Breast epithelium (tissue), 4 donors: ENCODE measurements at regions not wholly inside any gene's neighbourhood (a gene's known extent, or its start where the extent isn't known, plus 50 kb on each side); places are given as distances from the start of the nearest gene placed in this dataset.

Source experiments
- DNase-seq, 2 donors: peaks; one replicate each; pipeline ENCODE4 v3.0.0-alpha.2; 2019; ENCODE audit warnings: low spot score in 2 of 2
- H3K27ac ChIP-seq, 2 donors: fragments of 200-600 bp; sonication (generic) in 1 of 2; one replicate each; pipeline ENCODE4 v1.5.1; 2016 to 2019; ENCODE audit warnings: mild to moderate bottlenecking in 1 of 2
- H3K27me3 ChIP-seq, 2 donors: fragments of 200-600 bp; sonication (generic) in 1 of 2; one replicate each; pipeline versions ENCODE4 v1.5.1 to v1.6.0; 2017 to 2019; ENCODE audit warnings: control low read depth in 1 of 2, mild to moderate bottlenecking in 1 of 2
- H3K36me3 ChIP-seq: fragments of 200-600 bp; one replicate; pipeline ENCODE4 v1.5.1; 2019
- H3K4me1 ChIP-seq, 2 donors: fragments of 200-600 bp; sonication (generic); one replicate each; pipeline ENCODE4 v1.5.1; 2016 to 2019; ENCODE audit warnings: control low read depth in 1 of 2
- H3K4me3 ChIP-seq, 3 donors: fragments of 200-600 bp; sonication (generic); 1 replicate in 2 of 3; 2 replicates in 1 of 3; pipeline ENCODE4 v1.5.1; 2016 to 2019; ENCODE audit warnings: mild to moderate bottlenecking in 3 of 3, moderate library complexity in 2 of 3
- H3K9me3 ChIP-seq, 2 donors: fragments of 200-600 bp; sonication (generic) in 1 of 2; one replicate each; pipeline ENCODE4 v1.5.1; 2016 to 2019; ENCODE audit warnings: control low read depth in 1 of 2
- POLR2A ChIP-seq: fragments of 450-650 bp; IDR thresholded peaks from one replicate; pipeline ENCODE4 v1.6.1; 2016; ENCODE audit warnings: antibody characterized with exemption, mild to moderate bottlenecking, moderate library complexity
- POLR2AphosphoS5 ChIP-seq, 3 donors: sonication (generic); formaldehyde crosslinking; IDR thresholded peaks; one replicate each; pipeline ENCODE4 v1.6.1; 2017; ENCODE audit warnings: antibody characterized with exemption in 3 of 3
- intact Hi-C: fragments of 100-400 bp; cut with DNase I; formaldehyde crosslinking; loops from one replicate; pipeline ENCODE4 v1.15.1; 2023; ENCODE audit warnings: low total_unique reads
- TF ChIP-seq, protein P1 (sequence below), 3 donors: fragments of 450-650 bp; IDR thresholded peaks; one replicate each; pipeline ENCODE4 v1.5.1; 2016 to 2017; ENCODE audit warnings: antibody characterized with exemption in 3 of 3, mild to moderate bottlenecking in 3 of 3, moderate library complexity in 3 of 3

DNA sequence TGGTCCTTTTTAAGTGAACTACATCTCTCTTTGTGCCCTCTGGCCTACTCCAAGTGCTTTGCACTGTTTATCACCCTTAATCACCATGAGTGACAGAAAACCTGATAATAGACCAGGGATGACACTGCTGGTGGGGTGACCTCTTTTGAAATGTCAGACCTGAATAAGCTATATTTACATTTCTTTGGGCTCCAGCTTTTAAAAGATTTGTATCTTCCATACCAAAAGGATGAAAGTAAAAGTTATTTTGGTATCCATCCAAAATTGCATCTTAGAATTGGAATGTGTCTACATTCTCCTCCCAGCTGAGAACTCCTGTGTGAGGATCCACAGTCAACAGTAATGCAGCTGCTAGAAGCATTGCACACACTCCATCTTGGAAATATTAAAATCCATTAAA, 370.0 kb downstream of the CDH11 start:
- intact Hi-C loops: no loop called here
- no peak overlapping the region for H3K27ac ChIP-seq
- DNase-seq: no peak

GRCh38 chr16:64749346-64749745, 372.5 kb downstream of the CDH11 start:
- TF ChIP-seq, protein P1, sequence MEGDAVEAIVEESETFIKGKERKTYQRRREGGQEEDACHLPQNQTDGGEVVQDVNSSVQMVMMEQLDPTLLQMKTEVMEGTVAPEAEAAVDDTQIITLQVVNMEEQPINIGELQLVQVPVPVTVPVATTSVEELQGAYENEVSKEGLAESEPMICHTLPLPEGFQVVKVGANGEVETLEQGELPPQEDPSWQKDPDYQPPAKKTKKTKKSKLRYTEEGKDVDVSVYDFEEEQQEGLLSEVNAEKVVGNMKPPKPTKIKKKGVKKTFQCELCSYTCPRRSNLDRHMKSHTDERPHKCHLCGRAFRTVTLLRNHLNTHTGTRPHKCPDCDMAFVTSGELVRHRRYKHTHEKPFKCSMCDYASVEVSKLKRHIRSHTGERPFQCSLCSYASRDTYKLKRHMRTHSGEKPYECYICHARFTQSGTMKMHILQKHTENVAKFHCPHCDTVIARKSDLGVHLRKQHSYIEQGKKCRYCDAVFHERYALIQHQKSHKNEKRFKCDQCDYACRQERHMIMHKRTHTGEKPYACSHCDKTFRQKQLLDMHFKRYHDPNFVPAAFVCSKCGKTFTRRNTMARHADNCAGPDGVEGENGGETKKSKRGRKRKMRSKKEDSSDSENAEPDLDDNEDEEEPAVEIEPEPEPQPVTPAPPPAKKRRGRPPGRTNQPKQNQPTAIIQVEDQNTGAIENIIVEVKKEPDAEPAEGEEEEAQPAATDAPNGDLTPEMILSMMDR (IDR thresholded peaks at IDR 0.05): no peak
- TF ChIP-seq POLR2A (no peak), POLR2AphosphoS5 (IDR thresholded peaks at IDR 0.05) (no peak)
- H3K9me3 ChIP-seq: no peaks in the 10 kb centered on the region
- intact Hi-C loops: no loop called here

More for the DNA sequence above, 370.0 kb downstream of the CDH11 start:
- H3K36me3 ChIP-seq: no peaks in the 10 kb centered on the region
- H3K4me3 ChIP-seq: no peak overlapping the region
- no peaks in the 10 kb centered on the region for H3K27me3 ChIP-seq
- no peaks in the 10 kb centered on the region for H3K9me3 ChIP-seq
- H3K4me1 ChIP-seq: no peaks in the 10 kb centered on the region
- TF ChIP-seq POLR2AphosphoS5 (IDR thresholded peaks at IDR 0.05) (no peak), POLR2A (no peak)
- TF ChIP-seq, protein P1 (IDR thresholded peaks at IDR 0.05): no peak

DNA sequence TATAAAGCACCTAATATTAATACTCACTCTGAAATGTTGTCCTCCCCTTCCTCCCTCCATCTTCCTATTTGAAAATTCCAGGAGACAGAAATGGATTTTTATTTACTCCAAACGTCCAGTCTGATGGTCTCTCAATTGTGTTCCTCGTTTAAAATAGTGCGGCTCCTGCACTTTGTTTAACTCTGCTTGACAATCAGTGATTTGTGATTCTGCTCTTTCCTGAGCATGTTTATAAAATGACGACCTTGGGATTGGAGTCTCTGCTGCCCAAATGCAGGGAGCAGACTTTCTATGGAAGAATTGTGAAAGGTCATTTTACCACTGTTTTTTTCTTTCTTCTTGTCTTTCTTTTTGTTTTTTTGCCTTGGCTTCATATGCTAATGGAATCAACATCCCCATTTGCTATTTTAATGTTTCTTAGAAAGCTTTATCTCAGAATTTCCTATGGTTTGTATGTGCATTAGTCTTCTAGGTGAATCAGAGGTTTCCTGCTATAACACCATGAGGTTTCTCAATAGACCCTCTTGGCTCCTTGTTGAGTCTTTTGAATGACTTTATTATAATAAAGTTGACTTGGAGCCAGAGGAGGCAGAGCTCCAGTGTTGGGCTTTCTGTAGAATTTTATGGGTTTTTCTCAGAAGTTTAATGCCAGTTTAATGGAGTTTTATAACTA, 376.5 kb downstream of the CDH11 start:
- no peaks in the 10 kb centered on the region for H3K27me3 ChIP-seq
- no peaks in the 10 kb centered on the region for H3K4me1 ChIP-seq
- no peaks in the 10 kb centered on the region for H3K36me3 ChIP-seq
- no peak overlapping the region for H3K4me3 ChIP-seq
- H3K27ac ChIP-seq: no peak overlapping the region
- TF ChIP-seq POLR2A (no peak), POLR2AphosphoS5 (IDR thresholded peaks at IDR 0.05) (no peak)
- TF ChIP-seq, protein P1 (IDR thresholded peaks at IDR 0.05): no peak
- H3K9me3 ChIP-seq: no peaks in the 10 kb centered on the region
- no peak for DNase-seq
- intact Hi-C loops: no loop called here

More at GRCh38 chr16:64749346-64749745, 372.5 kb downstream of the CDH11 start:
- no peak overlapping the region for H3K27ac ChIP-seq
- no peaks in the 10 kb centered on the region for H3K27me3 ChIP-seq
- DNase-seq: no peak
- no peaks in the 10 kb centered on the region for H3K4me1 ChIP-seq
- H3K4me3 ChIP-seq: no peak overlapping the region
- no peaks in the 10 kb centered on the region for H3K36me3 ChIP-seq

- H3K4me3 ChIP-seq: no peak overlapping the region
- no peak overlapping the region for H3K27ac ChIP-seq
- no peaks in the 10 kb centered on the region for H3K36me3 ChIP-seq
- intact Hi-C loops: no loop called here
- TF ChIP-seq POLR2A: no peak
- TF ChIP-seq, protein P1 (IDR thresholded peaks at IDR 0.05): no peak
- peaks cover 0 to 7% of the 10 kb centered on the region in 2 donors for H3K9me3 ChIP-seq
- H3K4me1 ChIP-seq: no peaks in the 10 kb centered on the region
- H3K27me3 ChIP-seq: no peaks in the 10 kb centered on the region
- DNase-seq: no peak
These were observed 379.2 kb downstream of the CDH11 start for GRCh38 chr16:64742455-64743223.

DNA sequence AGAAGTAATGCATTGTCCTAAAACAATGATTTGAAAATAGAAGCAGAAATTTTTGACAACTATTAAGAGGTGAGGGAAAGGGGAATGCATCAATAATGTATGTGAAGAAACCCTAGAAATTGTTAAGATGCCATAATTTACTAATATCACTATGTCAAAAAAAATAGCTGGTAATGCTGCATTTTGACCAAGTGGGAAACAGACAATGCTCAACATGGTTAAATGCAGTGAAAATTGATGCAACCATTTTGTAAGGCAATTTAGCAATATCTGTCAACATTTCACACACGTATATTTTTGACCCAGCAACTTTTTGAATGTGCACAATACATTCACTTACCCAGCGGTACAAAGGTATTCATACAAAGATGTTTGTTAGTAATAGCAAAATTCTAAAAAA, 381.6 kb downstream of the CDH11 start:
- H3K4me1 ChIP-seq: no peaks in the 10 kb centered on the region
- peaks cover 0 to 7% of the 10 kb centered on the region in 2 donors for H3K9me3 ChIP-seq
- intact Hi-C loops: no loop called here
- no peaks in the 10 kb centered on the region for H3K27me3 ChIP-seq
- TF ChIP-seq POLR2AphosphoS5 (IDR thresholded peaks at IDR 0.05) (no peak), POLR2A (no peak)
- TF ChIP-seq, protein P1 (IDR thresholded peaks at IDR 0.05): no peak
- no peak overlapping the region for H3K27ac ChIP-seq
- H3K4me3 ChIP-seq: no peak overlapping the region
- no peaks in the 10 kb centered on the region for H3K36me3 ChIP-seq
- DNase-seq: no peak
